GM23248 (cell line): ENCODE measurements at regions not wholly inside any gene's neighbourhood (a gene's known extent, or its start where the extent isn't known, plus 50 kb on each side); places are given as distances from the start of the nearest gene placed in this dataset.

Experiments
- EZH2 ChIP-seq: fragments of 200-600 bp; sonication (generic); IDR thresholded peaks from 2 replicates; pipeline ENCODE4 v1.6.1; 2018; ENCODE audit warnings: antibody characterized with exemption, mild to moderate bottlenecking; ENCODE audit not compliant: insufficient read depth, poor library complexity, severe bottlenecking
- EZH2phosphoT487 ChIP-seq: fragments of 200-600 bp; sonication (generic); IDR thresholded peaks from 2 replicates; pipeline ENCODE4 v1.6.1; 2018; ENCODE audit warnings: antibody characterized with exemption, moderate library complexity, mild to moderate bottlenecking, low read depth; ENCODE audit not compliant: insufficient read depth

DNA sequence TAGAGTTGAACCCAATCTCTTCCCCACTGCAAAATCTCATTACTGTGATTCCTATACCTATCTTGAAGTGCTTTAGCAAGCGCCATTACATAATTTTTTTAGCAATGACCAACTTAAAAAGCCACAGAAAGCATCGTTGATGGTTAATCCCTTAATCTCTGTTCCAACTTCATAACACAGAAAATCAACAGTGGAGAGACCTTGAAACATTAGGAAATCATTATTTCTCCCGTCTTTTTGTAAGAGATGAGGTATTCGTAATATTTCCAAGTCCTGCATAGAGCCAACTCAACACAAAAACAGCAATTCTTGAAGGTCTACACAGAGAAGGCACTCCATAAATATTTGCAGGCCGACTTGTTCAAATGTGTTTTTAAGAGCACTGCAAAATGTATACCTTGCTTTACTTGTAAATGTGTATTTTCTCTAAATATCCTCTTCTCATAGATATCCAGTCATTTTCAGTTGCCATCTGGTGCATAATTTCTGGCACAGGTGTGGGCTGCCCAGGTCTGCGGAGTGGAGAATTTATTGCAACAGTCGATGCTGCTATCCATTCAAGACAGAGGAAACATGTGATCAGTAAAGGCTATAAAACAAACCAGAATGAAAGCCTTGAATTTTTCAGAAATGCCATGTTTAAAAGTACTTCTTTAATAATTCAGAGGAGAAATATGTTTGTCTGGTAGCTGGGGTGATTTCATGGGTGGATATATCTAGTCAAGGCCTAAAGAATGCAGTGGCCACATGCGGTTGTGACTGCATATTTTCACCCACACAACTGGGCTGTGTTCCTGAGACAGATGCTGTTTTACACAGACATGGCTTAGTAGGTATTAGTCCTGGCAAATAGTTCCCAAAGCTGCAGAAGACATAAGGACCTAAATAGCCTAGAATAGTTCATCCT, 234.3 kb upstream of the STARD13 start:
- no peak for TF ChIP-seq EZH2
- no peak for TF ChIP-seq EZH2phosphoT487
